Eye (tissue), 1 donor: ENCODE measurements at regions not wholly inside any gene's neighbourhood (a gene's known extent, or its start where the extent isn't known, plus 50 kb on each side); places are given as distances from the start of the nearest gene placed in this dataset.
A peak's percentile ranks its signal among the peaks of the same experiment; 100 is the strongest.
"Not testable (repeated sequence)": the region's sequence is repeated elsewhere in the genome, so short reads cannot be mapped to it uniquely, and the experiment has no call there.

Experiments used
- DNase-seq: peaks from one replicate; pipeline ENCODE4 v3.0.0-alpha.2; 2015

- DNase-seq, result not testable (repeated sequence)
Measured at GRCh38 chr13:90734497-90734896, 613.0 kb upstream of the MIR17HG start.

- no peak for DNase-seq
Measured at GRCh38 chr13:90738881-90739280, 608.6 kb upstream of the MIR17HG start.

- DNase-seq, result no peak
Measured at GRCh38 chr13:90740099-90740498, 607.4 kb upstream of the MIR17HG start.

- no peak for DNase-seq
Measured at GRCh38 chr13:90742381-90742780, 605.1 kb upstream of the MIR17HG start.

GRCh38 chr13:90746230-90746629 is 601.3 kb upstream of the MIR17HG start:
- no peak for DNase-seq

- DNase-seq, result no peak
Measured at GRCh38 chr13:90750021-90750420, 597.5 kb upstream of the MIR17HG start.

- DNase-seq, result no peak
Measured at GRCh38 chr13:90751026-90751425, 596.5 kb upstream of the MIR17HG start.

- DNase-seq, result no peak
Measured at GRCh38 chr13:90752070-90752469, 595.4 kb upstream of the MIR17HG start.

GRCh38 chr13:90757127-90757680 is 590.3 kb upstream of the MIR17HG start:
- no peak for DNase-seq

- DNase-seq, result no peak
Measured at GRCh38 chr13:90760639-90761038, 586.8 kb upstream of the MIR17HG start.

GRCh38 chr13:90763476-90764150 is 583.9 kb upstream of the MIR17HG start:
- DNase-seq, result no peak

GRCh38 chr13:90766386-90766902 is 581.0 kb upstream of the MIR17HG start:
- no peak for DNase-seq

- no peak for DNase-seq
Measured at GRCh38 chr13:90768116-90768515, 579.4 kb upstream of the MIR17HG start.

GRCh38 chr13:90769387-90769786 is 578.1 kb upstream of the MIR17HG start:
- DNase-seq, result no peak

GRCh38 chr13:90770334-90770733 is 577.2 kb upstream of the MIR17HG start:
- DNase-seq, result no peak

GRCh38 chr13:90773681-90774080 is 573.8 kb upstream of the MIR17HG start:
- DNase-seq, result peak; percentile 58

GRCh38 chr13:90776051-90776748 is 571.3 kb upstream of the MIR17HG start:
- DNase-seq, result no peak

GRCh38 chr13:90783273-90783672 is 564.2 kb upstream of the MIR17HG start:
- DNase-seq, result no peak

GRCh38 chr13:90787007-90787406 is 560.5 kb upstream of the MIR17HG start:
- no peak for DNase-seq

GRCh38 chr13:90792335-90792734 is 555.2 kb upstream of the MIR17HG start:
- no peak for DNase-seq

GRCh38 chr13:90793261-90793820 is 554.1 kb upstream of the MIR17HG start:
- no peak for DNase-seq

GRCh38 chr13:90796474-90796873 is 551.0 kb upstream of the MIR17HG start:
- DNase-seq, result no peak

- DNase-seq, result no peak
Measured at GRCh38 chr13:90797335-90797734, 550.2 kb upstream of the MIR17HG start.

- DNase-seq, result no peak
Measured at GRCh38 chr13:90798381-90798780, 549.1 kb upstream of the MIR17HG start.
